HCT116 (cell line): ENCODE measurements at regions not wholly inside any gene's neighbourhood (a gene's known extent, or its start where the extent isn't known, plus 50 kb on each side); places are given as distances from the start of the nearest gene placed in this dataset.

ENCODE experiments used
- ATAC-seq: fragments of 200-7000 bp; cut with Tn5 transposase; 2 replicates; pipeline ENCODE4 v1.9.1; 2020; ENCODE audit warnings: mild to moderate bottlenecking, moderate library complexity
- BruUV-seq: library from RNA; stranded (reverse); fragments of 400-500 nt; replicated peaks from 2 replicates; lab custom pipeline; 2021; lab: Mats Ljungman, UMichigan
- CTCF ChIA-PET: fragments of 300-600 bp; sonication (Branson Sonifier 250); formaldehyde crosslinking; loops from one replicate; lab custom pipeline; 2021; ENCODE audit warnings: antibody characterized with exemption; lab: Charles Lee
- POLR2A ChIA-PET: fragments of 300-600, 350-600 bp; sonication (Branson Sonifier 250); formaldehyde crosslinking; loops from one replicate; lab custom pipeline; 2021; ENCODE audit warnings: antibody characterized with exemption; lab: Charles Lee
- RAD21 ChIA-PET, 2 experiments: fragments of 300-600 bp; sonication (Branson Sonifier 250); formaldehyde crosslinking; loops; one replicate each; lab custom pipeline; 2023; ENCODE audit warnings: low total read pairs in 2 of 2; ENCODE audit not compliant: uncharacterized antibody in 2 of 2, unreplicated experiment in 2 of 2, low non-redundant PET in 1 of 2; lab: Charles Lee
- DNase-seq: peaks from one replicate; pipeline ENCODE4 v3.0.0-alpha.2; 2010; ENCODE audit warnings: low read depth, low spot score
- H2AFZ ChIP-seq: fragments of 200-600 bp; shearing (Covaris generic), sonication (generic); 2 replicates; pipeline ENCODE4 v1.6.1; 2017; ENCODE audit warnings: low read depth, mixed run types, mixed read lengths, antibody characterized with exemption, low read length; ENCODE audit not compliant: poor library complexity, severe bottlenecking
- H3K27ac ChIP-seq: 2 replicates; pipeline ENCODE4 v1.5.1; 2012; ENCODE audit warnings: low read depth, low read length
- H3K27me3 ChIP-seq: fragments of 200-600 bp; sonication (generic); 2 replicates; pipeline ENCODE4 v1.6.1; 2016; ENCODE audit warnings: mixed run types, low read length, mixed read lengths; ENCODE audit not compliant: insufficient read depth
- H3K36me3 ChIP-seq, 2 experiments: fragments of 200-500 bp in 1 of 2; fragments of 200-600 bp in 1 of 2; sonication (Bioruptor generic) in 1 of 2; sonication (generic) in 1 of 2; 2 replicates each; pipeline versions ENCODE4 v1.5.1 to v1.6.1; 2014 to 2016; ENCODE audit warnings: low read length in 2 of 2, inconsistent platforms in 1 of 2, mixed read lengths in 1 of 2, mixed run types in 1 of 2; ENCODE audit not compliant: insufficient read depth in 2 of 2, control insufficient read depth in 1 of 2
- H3K4me1 ChIP-seq, 2 experiments: fragments of 200-600 bp in 1 of 2; sonication (generic) in 1 of 2; 2 replicates each; pipeline versions ENCODE4 v1.5.1 to v1.6.1; 2012 to 2017; ENCODE audit warnings: low read length in 2 of 2, inconsistent platforms in 1 of 2, mild to moderate bottlenecking in 1 of 2, mixed read lengths in 1 of 2, mixed run types in 1 of 2, moderate library complexity in 1 of 2; ENCODE audit not compliant: insufficient read depth in 2 of 2, control insufficient read depth in 1 of 2
- H3K4me2 ChIP-seq: fragments of 200-600 bp; sonication (generic); 2 replicates; pipeline ENCODE4 v1.6.1; 2017; ENCODE audit warnings: mixed run types, low read length, mixed read lengths
- H3K4me3 ChIP-seq, 2 experiments: fragments of 200-600 bp in 1 of 2; sonication (generic) in 1 of 2; replicated peaks in 1 of 2; 2 replicates each; pipeline ENCODE4 v1.5.1; 2011 to 2016; ENCODE audit warnings: low read length in 2 of 2, control low read depth in 1 of 2, low read depth in 1 of 2, mild to moderate bottlenecking in 1 of 2, mixed read lengths in 1 of 2, mixed run types in 1 of 2
- H3K79me2 ChIP-seq: fragments of 200-600 bp; sonication (generic); 2 replicates; pipeline ENCODE4 v1.6.1; 2017; ENCODE audit warnings: mild to moderate bottlenecking, mixed run types, low read length, moderate library complexity, mixed read lengths; ENCODE audit not compliant: insufficient read depth
- H3K9ac ChIP-seq: fragments of 200-600 bp; sonication (generic); 2 replicates; pipeline ENCODE4 v1.6.1; 2016; ENCODE audit warnings: low read length, mixed read lengths
- H3K9me2 ChIP-seq: fragments of 200-600 bp; sonication (generic), shearing (Covaris generic); 2 replicates; pipeline ENCODE4 v1.6.1; 2017; ENCODE audit warnings: mixed run types, mild to moderate bottlenecking, moderate library complexity; ENCODE audit not compliant: insufficient read depth
- H3K9me3 ChIP-seq, 2 experiments: fragments of 200-500 bp in 1 of 2; fragments of 200-600 bp in 1 of 2; sonication (Bioruptor generic) in 1 of 2; sonication (generic) in 1 of 2; 2 replicates each; pipeline ENCODE4 v1.6.1; 2014 to 2017; ENCODE audit warnings: low read length in 2 of 2, mixed read lengths in 2 of 2, inconsistent platforms in 1 of 2, low read depth in 1 of 2, mild to moderate bottlenecking in 1 of 2, mixed run types in 1 of 2, moderate library complexity in 1 of 2; ENCODE audit not compliant: control insufficient read depth in 1 of 2, insufficient read depth in 1 of 2
- H4K20me1 ChIP-seq: fragments of 200-600 bp; sonication (generic), shearing (Covaris generic); 2 replicates; pipeline ENCODE4 v1.6.1; 2017; ENCODE audit warnings: mixed run types, mild to moderate bottlenecking, moderate library complexity; ENCODE audit not compliant: insufficient read depth
- CTCF ChIP-seq, 3 experiments: fragments of 200-600 bp in 1 of 3; sonication (generic) in 1 of 3; IDR thresholded peaks in 2 of 3; conservative IDR thresholded peaks in 1 of 3; 2 replicates each; pipeline ENCODE4 v1.5.1; 2012 to 2017; ENCODE audit warnings: low read depth in 2 of 3, low read length in 2 of 3, antibody characterized with exemption in 1 of 3, borderline replicate concordance in 1 of 3, control low read depth in 1 of 3, mild to moderate bottlenecking in 1 of 3, mixed read lengths in 1 of 3, mixed run types in 1 of 3, moderate library complexity in 1 of 3; ENCODE audit not compliant: insufficient read depth in 1 of 3
- MAX ChIP-seq: IDR thresholded peaks from 2 replicates; pipeline ENCODE4 v1.6.1; 2012
- RAD21 ChIP-seq: IDR thresholded peaks from 2 replicates; pipeline ENCODE4 v1.6.1; 2012; ENCODE audit warnings: low read depth, mild to moderate bottlenecking
- SRF ChIP-seq: IDR thresholded peaks from 2 replicates; pipeline ENCODE4 v1.6.1; 2012; ENCODE audit warnings: low read depth
- ZBTB33 ChIP-seq: IDR thresholded peaks from 2 replicates; pipeline ENCODE4 v1.6.1; 2011; ENCODE audit warnings: mild to moderate bottlenecking, low read length, moderate library complexity; ENCODE audit not compliant: insufficient replicate concordance; ENCODE audit errors: extremely low read depth
- ZFX ChIP-seq: fragments of 450-650 bp; IDR thresholded peaks from 2 replicates; pipeline ENCODE4 v1.6.1; 2017
- intact Hi-C: fragments of 100-400 bp; cut with micrococcal nuclease; formaldehyde crosslinking; loops from 2 replicates; pipeline ENCODE4 v1.10.0; 2022

GRCh38 chr3:3701949-3702348 lies 97.3 kb upstream of the LRRN1 start (continued):
- TF ChIP-seq CTCF (IDR thresholded peaks at IDR 0.05 in 2 of 3, conservative IDR thresholded peaks at IDR 0.05 in 1 of 3; ENCODE audit: borderline replicate concordance in 1 of 3, insufficient read depth in 1 of 3, low read depth in 2 of 3, low read length in 2 of 3) = no peak
- TF ChIP-seq MAX = no peak
- TF ChIP-seq SRF = no peak
- TF ChIP-seq ZBTB33 = no peak

GRCh38 chr3:3699816-3700633 lies 99.2 kb upstream of the LRRN1 start:
- Histone ChIP-seq H3K27ac (no peak overlapping the region), H2AFZ (no peak overlapping the region), H3K9me3 (peaks cover 7 to 10% of the 10 kb centered on the region in 2 experiments; a peak in 2 of 4 replicates), H3K79me2 (no peaks in the 10 kb centered on the region), H3K4me1 (no peaks in the 10 kb centered on the region), H3K27me3 (no peaks in the 10 kb centered on the region), H4K20me1 (no peaks in the 10 kb centered on the region), H3K9me2 (no peaks in the 10 kb centered on the region), H3K4me2 (no peak overlapping the region), H3K36me3 (no peaks in the 10 kb centered on the region), H3K4me3 (no peak overlapping the region), H3K9ac (no peak overlapping the region)
- ATAC-seq (no peak), DNase-seq (no peak)
- no TSS peak for BruUV-seq
- CTCF ChIA-PET = no interaction called here
- RAD21 ChIA-PET = no interaction called here
- TF ChIP-seq RAD21 = no peak
- no peak for TF ChIP-seq ZFX
- POLR2A ChIA-PET = no interaction called here
- intact Hi-C loops = no loop called here
